Ishikawa (cell line): ENCODE measurements at regions not wholly inside any gene's neighbourhood (a gene's known extent, or its start where the extent isn't known, plus 50 kb on each side); places are given as distances from the start of the nearest gene placed in this dataset.

Source experiments
- CEBPB ChIP-seq: IDR thresholded peaks from 2 replicates; pipeline ENCODE4 v1.6.1; 2012
- CREB1 ChIP-seq: IDR thresholded peaks from 2 replicates; pipeline ENCODE4 v1.6.1; 2012; ENCODE audit warnings: low read depth
- EGR1 ChIP-seq: IDR thresholded peaks from 2 replicates; pipeline ENCODE4 v1.6.1; 2012
- EP300 ChIP-seq: IDR thresholded peaks from 2 replicates; pipeline ENCODE4 v1.6.1; 2012; ENCODE audit warnings: borderline replicate concordance
- RAD21 ChIP-seq: IDR thresholded peaks from 2 replicates; pipeline ENCODE4 v1.6.1; 2012; ENCODE audit warnings: low read depth
- REST ChIP-seq: IDR thresholded peaks from 2 replicates; pipeline ENCODE4 v1.6.1; 2012; ENCODE audit warnings: low read depth, mild to moderate bottlenecking
- TAF1 ChIP-seq: IDR thresholded peaks from 2 replicates; pipeline ENCODE4 v1.6.1; 2012; ENCODE audit warnings: low read depth, mild to moderate bottlenecking
- TCF12 ChIP-seq: IDR thresholded peaks from 2 replicates; pipeline ENCODE4 v1.6.1; 2012; ENCODE audit warnings: low read depth
- TEAD4 ChIP-seq: IDR thresholded peaks from 2 replicates; pipeline ENCODE4 v1.6.1; 2012
- YY1 ChIP-seq: IDR thresholded peaks from 2 replicates; pipeline ENCODE4 v1.6.1; 2012; ENCODE audit warnings: low read depth
- ZBTB7A ChIP-seq: IDR thresholded peaks from 2 replicates; pipeline ENCODE4 v1.6.1; 2012; ENCODE audit warnings: low read depth

DNA sequence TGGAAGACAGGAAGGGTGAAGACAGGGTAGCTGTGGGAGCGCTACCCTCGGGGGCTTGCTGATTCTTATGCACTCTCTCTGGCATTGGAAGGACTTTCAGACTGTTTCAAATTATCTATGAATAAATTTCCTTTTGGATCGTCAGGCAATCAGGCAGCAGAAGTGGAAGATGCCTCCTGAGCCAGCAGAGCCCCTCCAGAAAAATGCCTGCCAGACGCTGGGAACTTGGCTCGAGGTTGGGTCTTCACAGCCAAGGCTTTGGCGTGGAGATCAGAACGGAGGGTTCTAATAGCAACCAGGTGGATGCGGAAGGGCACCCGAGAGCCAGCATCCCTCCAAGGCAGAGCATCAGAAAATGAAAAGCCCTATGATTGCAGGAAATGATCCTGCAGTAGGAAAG, 119.2 kb upstream of the RFLNA start:
- TF ChIP-seq TAF1 (no peak), TEAD4 (no peak), EP300 (no peak), CEBPB (no peak), TCF12 (no peak), REST (no peak), ZBTB7A (no peak), RAD21 (no peak), YY1 (no peak), EGR1 (no peak), CREB1 (no peak)
